GM18505 (cell line): ENCODE measurements at regions not wholly inside any gene's neighbourhood (a gene's known extent, or its start where the extent isn't known, plus 50 kb on each side); places are given as distances from the start of the nearest gene placed in this dataset.

Experiments used
- ATAC-seq: cut with Tn5 transposase; IDR thresholded peaks from one replicate; pipeline ENCODE4 v1.9.1; 2021; ENCODE audit not compliant: unreplicated experiment
- POLR2A ChIP-seq: IDR thresholded peaks from 4 replicates; pipeline ENCODE4 v1.6.1; 2011; ENCODE audit warnings: borderline replicate concordance; ENCODE audit not compliant: insufficient read depth, insufficient read length; ENCODE audit errors: extremely low read depth

DNA sequence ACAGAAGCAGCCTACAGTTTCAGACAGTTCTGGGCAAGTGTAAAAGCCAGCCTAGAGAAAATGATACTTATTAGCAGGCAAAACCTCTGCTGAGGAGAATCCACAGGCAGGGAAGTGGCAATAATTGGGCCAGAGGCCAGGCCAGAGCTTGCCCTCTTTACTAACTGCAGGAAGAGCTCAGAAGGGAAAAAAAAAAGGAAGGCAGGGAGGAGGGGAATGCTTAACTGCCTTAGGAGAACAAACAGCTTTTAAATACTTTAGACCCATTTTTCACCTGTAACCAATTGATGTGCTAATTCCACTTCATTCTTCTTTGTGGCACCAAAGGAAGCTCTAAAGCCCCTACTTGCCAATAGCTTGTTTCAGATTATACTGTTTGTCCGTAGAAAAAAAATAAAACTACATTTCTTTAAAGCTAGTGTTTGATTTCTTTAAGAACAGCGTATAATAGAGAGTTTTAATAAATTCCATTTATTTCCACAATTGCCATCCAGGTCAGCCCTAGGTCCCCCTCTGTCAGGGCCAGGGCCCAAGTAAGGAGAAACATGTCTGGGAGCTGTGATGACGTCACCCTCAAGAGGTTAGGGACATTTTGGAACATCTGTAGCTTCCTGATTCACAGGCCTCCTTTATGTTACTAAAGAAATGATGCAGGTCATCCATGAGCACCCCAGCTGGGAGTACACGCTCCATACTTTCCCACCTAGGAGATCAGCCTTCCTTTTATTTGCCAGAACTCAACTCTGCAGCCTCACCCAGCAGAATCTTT, 384.3 kb downstream of the CDC5L start:
- no peak for ATAC-seq
- no peak for TF ChIP-seq POLR2A

GRCh38 chr6:44772838-44773237, 385.3 kb downstream of the CDC5L start:
- TF ChIP-seq POLR2A: no peak
- no peak for ATAC-seq

- TF ChIP-seq POLR2A: no peak
- ATAC-seq: no peak
Observed at GRCh38 chr6:44775121-44775520, 387.6 kb downstream of the CDC5L start.

GRCh38 chr6:44776344-44776743, 388.8 kb downstream of the CDC5L start:
- no peak for ATAC-seq
- TF ChIP-seq POLR2A: no peak

- no peak for ATAC-seq
- TF ChIP-seq POLR2A: no peak
Observed at GRCh38 chr6:44778513-44778912, 391.0 kb downstream of the CDC5L start.
